ENCODE measurements at regions not wholly inside any gene's neighbourhood (a gene's known extent, or its start where the extent isn't known, plus 50 kb on each side); places are given as distances from the start of the nearest gene placed in this dataset.

- DNase-seq: no peak
- H3K9me3 ChIP-seq (replicated peaks in 1 of 3): no peaks in the 10 kb centered on the region
- 70 to 100% (median 87%) methylated on average over 1 of the region's 1 CpG for WGBS, 4 donors
- H3K36me3 ChIP-seq (replicated peaks in 1 of 2): no peaks in the 10 kb centered on the region
- intact Hi-C loops (cut with DNase I): no loop called here
- TF ChIP-seq POLR2A (IDR thresholded peaks at IDR 0.05): no peak
- TF ChIP-seq, protein P1, sequence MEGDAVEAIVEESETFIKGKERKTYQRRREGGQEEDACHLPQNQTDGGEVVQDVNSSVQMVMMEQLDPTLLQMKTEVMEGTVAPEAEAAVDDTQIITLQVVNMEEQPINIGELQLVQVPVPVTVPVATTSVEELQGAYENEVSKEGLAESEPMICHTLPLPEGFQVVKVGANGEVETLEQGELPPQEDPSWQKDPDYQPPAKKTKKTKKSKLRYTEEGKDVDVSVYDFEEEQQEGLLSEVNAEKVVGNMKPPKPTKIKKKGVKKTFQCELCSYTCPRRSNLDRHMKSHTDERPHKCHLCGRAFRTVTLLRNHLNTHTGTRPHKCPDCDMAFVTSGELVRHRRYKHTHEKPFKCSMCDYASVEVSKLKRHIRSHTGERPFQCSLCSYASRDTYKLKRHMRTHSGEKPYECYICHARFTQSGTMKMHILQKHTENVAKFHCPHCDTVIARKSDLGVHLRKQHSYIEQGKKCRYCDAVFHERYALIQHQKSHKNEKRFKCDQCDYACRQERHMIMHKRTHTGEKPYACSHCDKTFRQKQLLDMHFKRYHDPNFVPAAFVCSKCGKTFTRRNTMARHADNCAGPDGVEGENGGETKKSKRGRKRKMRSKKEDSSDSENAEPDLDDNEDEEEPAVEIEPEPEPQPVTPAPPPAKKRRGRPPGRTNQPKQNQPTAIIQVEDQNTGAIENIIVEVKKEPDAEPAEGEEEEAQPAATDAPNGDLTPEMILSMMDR (IDR thresholded peaks at IDR 0.05): no peak
- H3K27me3 ChIP-seq: no peaks in the 10 kb centered on the region
- H3K27ac ChIP-seq: no peak overlapping the region
- H3K4me1 ChIP-seq (replicated peaks in 1 of 2): no peaks in the 10 kb centered on the region
- H3K4me3 ChIP-seq: no peak overlapping the region
Measured at GRCh38 chr3:82796765-82797164, 1035.3 kb upstream of the GBE1 start.

- H3K4me1 ChIP-seq (replicated peaks in 1 of 2): no peaks in the 10 kb centered on the region
- H3K9me3 ChIP-seq (replicated peaks in 1 of 3): no peaks in the 10 kb centered on the region
- H3K27me3 ChIP-seq: no peaks in the 10 kb centered on the region
- H3K36me3 ChIP-seq (replicated peaks in 1 of 2): no peaks in the 10 kb centered on the region
- WGBS, 4 donors: 87 to 91% (median 89%) methylated on average over 10 to 11 of the region's 11 CpGs
- intact Hi-C loops (cut with DNase I): no loop called here
- H3K27ac ChIP-seq: no peak overlapping the region
- TF ChIP-seq, protein P1 (IDR thresholded peaks at IDR 0.05): no peak
- TF ChIP-seq POLR2A (IDR thresholded peaks at IDR 0.05): no peak
- DNase-seq: no peak
- no peak overlapping the region for H3K4me3 ChIP-seq
Measured at GRCh38 chr3:82791241-82791640, 1029.8 kb upstream of the GBE1 start.

DNA sequence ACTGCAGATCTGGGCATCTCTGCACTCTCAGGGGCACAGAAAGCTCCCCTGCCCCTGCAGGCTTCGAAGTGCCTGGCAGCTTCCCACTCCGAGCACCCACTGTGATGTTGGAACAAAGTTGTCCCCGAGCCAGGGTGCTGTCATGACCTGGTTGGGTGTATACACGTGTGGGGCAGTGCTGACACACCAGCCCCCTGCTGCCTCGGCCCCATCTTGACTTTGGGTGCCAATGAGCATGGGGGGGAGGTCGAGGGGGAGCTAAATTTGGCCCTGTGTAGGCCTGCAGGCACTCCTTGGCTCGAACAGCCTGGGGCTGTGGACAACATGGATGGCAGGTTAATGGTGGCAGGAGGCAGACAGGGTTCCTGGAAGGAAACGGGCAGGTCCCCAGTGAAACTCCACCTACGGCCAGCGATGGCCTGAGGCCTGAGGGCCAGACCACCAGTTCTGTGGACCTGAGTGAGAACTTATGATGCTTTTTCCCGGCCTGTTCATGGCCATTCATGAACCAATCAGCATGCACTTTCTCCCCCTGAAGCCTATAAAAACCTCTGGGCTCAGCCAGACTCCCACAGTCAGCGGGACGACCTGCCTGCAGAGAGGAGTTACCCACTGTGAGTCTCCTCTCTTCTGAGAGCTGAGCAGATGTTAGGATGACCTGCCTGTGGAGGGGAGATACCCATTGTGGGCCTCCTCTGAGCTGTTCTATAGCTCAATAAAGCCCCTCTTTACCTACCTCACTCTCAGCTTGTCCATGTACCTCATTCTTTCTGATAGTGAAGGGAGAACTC is 1029.1 kb upstream of the GBE1 start:
- Histone ChIP-seq H3K9me3 (replicated peaks in 1 of 3) (no peaks in the 10 kb centered on the region), H3K4me3 (no peak overlapping the region), H3K27ac (no peak overlapping the region), H3K27me3 (no peaks in the 10 kb centered on the region), H3K4me1 (replicated peaks in 1 of 2) (no peaks in the 10 kb centered on the region), H3K36me3 (replicated peaks in 1 of 2) (no peaks in the 10 kb centered on the region)
- 71 to 83% (median 78%) methylated on average over 7 to 13 of the region's 13 CpGs for WGBS, 4 donors
- TF ChIP-seq, protein P1 (IDR thresholded peaks at IDR 0.05): no peak
- TF ChIP-seq POLR2A (IDR thresholded peaks at IDR 0.05): no peak
- no peak for DNase-seq
- intact Hi-C loops (cut with DNase I): no loop called here

- DNase-seq: no peak
- no peak overlapping the region for H3K27ac ChIP-seq
- H3K4me3 ChIP-seq: no peak overlapping the region
- intact Hi-C loops (cut with DNase I): no loop called here
- no peaks in the 10 kb centered on the region for H3K36me3 ChIP-seq (replicated peaks in 1 of 2)
- 60 to 80% (median 74%) methylated on average over 3 of the region's 3 CpGs for WGBS, 4 donors
- TF ChIP-seq, protein P1 (IDR thresholded peaks at IDR 0.05): no peak
- no peak for TF ChIP-seq POLR2A (IDR thresholded peaks at IDR 0.05)
- no peaks in the 10 kb centered on the region for H3K27me3 ChIP-seq
- H3K9me3 ChIP-seq (replicated peaks in 1 of 3): no peaks in the 10 kb centered on the region
- H3K4me1 ChIP-seq (replicated peaks in 1 of 2): no peaks in the 10 kb centered on the region
Measured at GRCh38 chr3:82783194-82783593, 1021.7 kb upstream of the GBE1 start.
